IPS DF 4.7 (cell line): ENCODE measurements at regions not wholly inside any gene's neighbourhood (a gene's known extent, or its start where the extent isn't known, plus 50 kb on each side); places are given as distances from the start of the nearest gene placed in this dataset.

Experiments
- DNase-seq: peaks from one replicate; pipeline ENCODE4 v3.0.0-alpha.2; 2013; ENCODE audit warnings: low spot score; ENCODE audit errors: extremely low read depth

DNA sequence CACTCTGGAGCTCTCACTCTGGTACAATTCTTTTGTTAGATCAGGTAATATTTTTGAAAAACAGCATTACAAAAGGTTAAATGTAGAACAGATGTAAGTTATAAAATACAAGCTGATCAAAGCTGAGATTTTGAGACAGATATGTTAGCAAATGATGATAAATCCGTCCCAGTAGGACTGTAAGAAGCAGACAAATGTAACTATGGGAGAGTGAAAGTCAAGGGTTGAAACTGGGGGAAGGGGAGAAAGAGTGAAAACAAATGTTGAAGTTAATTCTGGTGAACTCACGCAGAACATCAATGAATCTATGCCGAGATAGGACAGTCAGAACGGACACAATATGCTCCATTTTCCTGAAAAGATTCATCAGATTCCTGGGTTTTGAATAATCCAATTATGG is 298.9 kb upstream of the IRX5 start:
- DNase-seq, result no peak

DNA sequence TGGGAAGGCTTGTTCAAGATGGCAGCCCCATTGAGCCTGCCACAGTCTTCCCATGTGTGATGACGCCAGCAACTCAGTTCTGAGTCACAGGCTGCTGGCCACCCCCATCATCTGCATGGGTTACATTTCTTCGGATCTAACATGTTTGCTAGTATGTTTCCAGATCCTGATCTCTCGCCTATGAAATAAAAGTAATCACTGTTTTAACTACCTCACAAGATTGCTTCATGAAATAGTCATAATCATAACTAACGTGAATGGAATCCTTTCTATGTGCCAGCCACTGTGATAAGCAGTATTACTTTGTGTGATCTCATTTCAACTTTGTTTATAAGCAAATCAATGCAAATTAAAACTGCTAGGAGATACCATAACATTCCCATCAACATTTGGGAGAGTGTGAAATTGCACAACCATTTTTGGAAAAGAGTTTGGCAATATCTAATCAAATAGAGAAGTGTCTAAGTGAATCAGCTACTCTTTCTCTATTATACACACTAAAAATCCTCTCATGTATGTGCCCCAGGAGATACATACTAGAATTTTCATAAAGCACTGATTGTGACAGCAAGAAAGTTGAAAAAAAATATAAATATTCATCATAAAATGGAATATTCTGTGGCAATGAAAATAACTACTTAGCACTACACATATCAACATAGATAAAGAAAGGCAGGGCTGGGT is 300.2 kb upstream of the IRX5 start:
- DNase-seq, result no peak

DNA sequence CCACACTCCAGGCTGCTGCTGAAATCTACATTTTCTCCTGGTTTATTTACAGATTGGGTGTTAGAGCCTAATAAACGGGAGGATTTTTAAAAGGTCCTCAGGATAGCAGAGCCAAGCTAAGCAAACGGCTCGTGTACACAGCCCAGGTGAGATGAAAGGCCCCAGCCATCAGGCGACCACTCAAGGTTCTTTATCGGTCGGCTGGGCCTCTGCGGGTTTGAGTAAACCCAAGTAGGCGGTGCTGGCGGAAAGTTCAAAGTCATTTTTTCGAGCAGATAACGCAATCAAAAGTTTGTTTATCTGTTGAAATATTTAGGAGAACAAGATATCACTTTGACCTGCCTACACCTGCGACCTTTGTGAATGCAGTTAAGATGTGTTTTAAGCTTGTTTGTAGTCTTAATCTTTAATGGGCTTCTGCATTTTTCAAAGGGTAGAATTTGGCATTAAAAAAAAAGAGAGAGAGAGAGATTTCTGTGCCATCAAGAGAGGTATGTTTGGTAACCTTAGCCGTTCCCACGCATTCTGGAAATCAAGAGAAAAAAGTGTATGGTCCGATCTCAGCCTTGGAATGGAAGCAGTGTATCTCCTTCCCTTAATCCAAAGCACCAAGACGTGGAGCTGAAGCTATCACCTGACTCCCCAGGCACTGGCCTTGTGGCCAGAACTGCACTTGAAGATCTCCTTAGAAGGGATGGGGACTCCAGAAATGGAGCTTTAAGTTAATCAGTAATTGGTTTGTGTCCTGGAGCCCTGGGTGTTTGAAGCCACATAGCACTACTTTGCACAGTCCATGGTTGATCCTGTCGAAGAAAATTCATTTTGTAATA is 301.7 kb upstream of the IRX5 start:
- DNase-seq, result no peak

DNA sequence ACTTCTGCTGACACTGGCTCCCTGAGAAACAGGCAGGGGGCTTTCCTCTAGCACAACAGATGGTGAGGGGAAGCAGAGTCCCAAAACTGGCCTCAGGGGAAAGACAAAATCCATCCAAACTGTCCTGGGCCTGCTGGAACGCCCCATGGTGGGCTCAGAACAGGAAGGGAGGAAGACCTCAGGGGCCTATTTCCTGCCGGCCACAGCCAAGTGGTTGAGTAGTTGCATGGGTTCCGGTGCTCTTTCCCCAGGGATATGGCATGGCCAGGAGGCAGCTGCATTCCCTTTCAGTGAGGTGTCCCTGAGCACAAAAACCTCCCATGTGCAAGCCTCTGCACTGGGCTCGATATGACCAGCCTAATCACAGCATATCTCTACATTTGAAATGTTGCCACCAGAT is 303.0 kb upstream of the IRX5 start:
- no peak for DNase-seq

DNA sequence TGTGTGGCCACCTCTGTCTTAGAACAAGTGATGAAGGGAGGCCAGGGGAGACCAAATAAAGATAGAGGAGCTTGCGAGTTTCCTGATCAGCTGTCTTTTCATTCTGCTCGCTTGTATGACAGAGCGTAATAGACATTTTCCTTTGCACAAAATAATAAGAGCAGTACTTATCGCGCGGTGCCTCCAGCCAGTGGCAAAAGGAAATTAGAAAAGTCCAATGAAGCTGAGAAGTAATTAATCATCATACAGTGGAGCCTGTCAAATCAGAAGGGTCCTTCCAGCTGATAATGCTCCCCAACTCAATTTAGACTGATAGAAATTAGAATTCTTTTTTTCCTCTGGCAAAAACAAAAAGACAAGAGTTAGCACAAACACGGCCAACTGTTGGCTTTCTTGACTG is 307.0 kb upstream of the IRX5 start:
- no peak for DNase-seq

DNA sequence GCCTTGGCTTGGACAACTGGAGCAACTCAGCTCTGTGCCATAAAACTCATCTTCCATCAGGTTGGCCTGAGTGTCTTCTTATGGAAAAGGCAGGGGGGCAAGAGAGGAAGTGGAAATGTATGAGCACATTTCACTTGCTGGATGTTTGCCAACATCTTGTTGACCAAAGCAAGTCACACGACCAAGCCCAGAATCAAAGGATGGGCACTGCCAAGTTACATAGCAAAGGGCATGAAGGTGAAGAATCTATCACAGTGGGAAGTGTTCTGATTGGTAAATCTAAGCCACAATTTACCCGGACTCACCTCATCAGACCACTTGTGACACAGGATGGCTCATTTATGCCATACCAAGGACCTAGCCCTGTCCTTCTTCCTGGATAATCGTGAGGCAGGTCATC is 310.5 kb upstream of the IRX5 start:
- DNase-seq, result no peak

DNA sequence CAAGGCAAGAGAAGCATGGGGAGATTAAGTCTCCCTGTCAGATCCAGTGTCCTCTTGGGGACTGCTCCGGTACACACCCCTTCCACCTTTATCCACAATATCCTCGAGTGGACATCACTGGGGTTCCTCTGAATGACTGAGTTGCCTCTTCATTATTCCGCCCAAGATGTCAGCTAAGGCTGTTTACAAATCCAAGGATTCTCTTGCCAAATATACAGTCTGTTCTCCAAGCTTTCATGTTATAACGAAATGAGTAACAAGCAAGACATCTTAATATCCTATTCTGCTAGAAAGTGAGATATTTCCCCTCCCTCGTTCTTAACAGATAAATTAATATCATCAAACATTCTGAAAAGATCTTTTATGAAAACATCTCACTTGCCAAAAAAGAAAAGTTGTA is 314.1 kb upstream of the IRX5 start:
- no peak for DNase-seq

DNA sequence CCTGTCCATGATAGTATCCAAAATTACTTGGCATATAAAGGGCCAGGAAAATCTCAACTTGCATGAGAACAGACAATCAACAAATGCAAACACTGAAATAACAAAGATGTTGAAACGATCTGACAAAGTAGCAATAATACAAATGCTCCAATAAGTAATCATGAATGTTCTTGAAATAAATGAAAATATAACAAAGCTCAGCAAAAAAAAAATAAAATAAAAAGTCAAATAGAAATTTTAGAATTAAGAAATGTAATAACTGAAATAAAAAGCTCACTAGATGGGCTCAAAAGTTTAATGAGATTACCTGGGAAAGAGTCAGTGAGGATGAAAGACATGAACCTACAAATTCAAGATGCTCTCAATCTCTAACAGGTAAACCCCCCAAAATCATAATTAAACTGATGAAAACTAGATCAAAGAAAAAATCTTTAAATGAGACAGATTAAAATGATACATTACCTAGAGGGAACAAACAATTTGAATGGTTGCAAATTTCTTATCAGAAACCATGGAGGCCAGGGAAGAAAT is 319.0 kb upstream of the IRX3 start:
- no peak for DNase-seq

DNA sequence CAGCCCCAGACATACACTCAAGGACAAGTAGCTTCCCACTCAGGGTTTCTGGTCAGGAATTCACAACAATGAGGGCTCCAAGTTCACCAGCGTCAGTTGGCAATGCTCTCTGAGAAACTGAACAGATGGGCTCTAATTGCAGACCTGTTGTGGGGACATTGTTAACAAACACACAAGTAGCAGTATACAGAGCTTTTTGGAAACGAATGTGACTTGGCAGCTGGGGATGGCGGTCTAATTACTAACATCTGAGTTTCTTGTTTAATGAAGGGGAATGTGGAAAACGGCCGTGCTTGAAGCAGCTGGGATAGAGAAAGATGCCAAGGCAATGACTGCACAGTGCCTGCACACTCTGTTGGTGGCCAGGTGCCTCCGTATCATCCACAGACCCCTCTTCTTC is 316.1 kb upstream of the IRX3 start:
- no peak for DNase-seq

DNA sequence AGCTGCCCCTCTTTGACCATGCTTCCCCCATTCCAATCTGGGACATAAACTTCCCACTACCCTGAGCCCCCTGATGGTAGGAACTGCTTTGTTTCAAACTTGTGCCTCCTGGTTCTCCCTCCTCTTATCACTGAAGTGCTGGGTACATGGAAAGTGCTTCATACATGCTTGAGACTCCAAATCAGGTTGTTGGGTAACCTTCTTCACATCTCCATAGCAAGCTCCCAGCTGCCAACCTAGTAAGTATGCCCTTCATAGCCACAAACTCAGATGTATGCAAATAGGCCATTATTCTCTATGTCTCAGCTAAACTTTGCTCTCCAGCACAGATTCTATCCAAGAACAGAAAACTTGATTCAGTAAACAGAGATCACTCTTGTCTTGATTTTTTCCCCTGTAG is 310.6 kb upstream of the IRX3 start:
- DNase-seq, result no peak

DNA sequence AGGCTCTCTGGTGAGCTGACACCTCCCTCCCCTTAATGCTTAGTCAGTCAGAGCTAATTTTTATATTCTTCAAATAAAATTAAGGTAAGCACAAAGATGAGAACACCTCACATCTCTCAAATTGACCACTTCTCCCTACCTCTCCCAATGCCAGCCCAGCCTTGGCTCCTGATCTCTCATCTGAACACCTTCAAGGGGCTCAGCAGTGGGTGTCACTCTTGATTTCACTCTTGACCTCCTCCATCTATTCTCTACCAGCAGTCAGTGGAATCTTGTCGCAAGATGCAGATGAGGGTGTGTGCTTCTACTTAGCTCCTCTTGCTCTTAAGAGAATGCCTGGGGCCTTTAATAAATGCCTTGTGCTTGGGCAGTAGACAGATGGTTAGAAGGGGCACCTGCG is 309.0 kb upstream of the IRX3 start:
- no peak for DNase-seq

DNA sequence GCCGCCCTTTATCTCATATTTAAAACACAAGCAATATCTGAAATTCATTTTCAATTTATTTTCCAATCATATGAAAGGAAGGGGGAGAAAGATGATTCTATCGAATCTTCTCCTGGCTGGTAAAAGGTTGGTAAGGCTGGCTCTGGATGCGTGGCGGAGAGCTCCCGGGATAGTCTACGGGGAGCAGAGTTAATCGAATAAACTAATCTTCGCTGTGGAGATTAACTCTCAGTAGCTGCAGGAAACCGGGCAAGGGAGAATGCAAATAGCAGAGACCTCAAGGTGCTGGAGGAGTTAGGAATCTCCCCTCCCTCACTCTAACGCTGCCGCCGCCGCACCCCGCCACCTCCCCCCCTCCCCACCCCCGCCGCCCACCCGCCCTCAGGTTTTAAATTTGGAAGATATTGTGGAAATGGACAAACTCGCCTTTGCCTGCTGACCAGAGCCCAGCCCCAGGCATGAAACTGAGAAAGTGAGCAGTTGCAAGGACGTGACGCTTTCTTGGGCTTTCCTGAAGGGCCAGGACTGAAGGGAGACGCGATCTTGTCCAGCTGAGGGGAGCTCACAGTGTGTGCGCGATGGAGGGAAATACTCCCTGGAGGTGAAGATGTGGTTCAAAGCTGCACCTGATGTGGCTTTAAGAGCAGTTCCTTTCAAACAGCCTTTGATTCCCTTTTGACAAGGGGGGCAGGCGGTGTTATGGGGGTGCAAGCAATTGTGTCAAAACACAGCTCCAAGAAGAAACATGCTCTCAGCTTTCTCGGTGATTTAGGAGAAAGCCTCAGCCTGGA is 308.2 kb upstream of the IRX3 start:
- no peak for DNase-seq

DNA sequence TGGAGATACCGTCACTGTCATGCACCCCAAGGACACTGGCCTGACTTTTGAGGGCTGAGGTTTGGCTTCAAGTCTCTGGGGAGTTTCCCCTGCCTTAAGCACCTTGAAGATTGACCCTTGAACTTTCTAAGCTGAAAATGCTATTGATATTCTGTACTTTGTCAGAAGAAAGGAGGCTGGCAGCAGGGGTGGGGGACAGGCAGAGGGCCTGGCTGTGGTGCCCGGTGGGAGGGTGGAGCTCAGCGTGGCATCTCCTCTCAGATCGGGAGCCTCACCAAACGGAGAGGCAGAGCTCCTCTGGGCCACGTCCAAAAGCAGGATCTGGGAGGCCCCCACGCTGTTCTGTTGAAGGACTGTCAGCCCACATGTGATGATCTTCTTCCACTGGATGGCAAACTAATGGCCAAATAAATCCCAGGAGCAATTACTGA is 305.2 kb upstream of the IRX3 start:
- no peak for DNase-seq

DNA sequence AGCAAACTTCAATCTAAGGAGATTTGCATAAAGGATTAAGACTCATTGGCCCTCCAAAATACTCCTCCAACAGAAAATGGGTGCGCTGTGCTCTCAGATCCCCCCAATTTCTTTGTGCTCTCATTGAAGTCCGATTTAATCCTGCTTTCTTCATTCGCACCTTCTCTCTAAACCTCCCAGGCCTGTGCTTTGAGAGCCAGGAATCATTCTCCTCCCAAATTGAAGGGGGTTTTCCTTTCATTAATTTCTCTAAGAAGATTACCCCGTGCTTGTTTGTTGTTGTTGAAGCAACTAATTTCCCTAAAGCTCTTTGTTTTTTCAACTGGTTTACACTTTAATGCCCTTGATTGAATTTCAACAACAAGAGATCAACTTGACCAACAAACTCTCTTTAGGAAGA is 304.2 kb upstream of the IRX3 start:
- no peak for DNase-seq

DNA sequence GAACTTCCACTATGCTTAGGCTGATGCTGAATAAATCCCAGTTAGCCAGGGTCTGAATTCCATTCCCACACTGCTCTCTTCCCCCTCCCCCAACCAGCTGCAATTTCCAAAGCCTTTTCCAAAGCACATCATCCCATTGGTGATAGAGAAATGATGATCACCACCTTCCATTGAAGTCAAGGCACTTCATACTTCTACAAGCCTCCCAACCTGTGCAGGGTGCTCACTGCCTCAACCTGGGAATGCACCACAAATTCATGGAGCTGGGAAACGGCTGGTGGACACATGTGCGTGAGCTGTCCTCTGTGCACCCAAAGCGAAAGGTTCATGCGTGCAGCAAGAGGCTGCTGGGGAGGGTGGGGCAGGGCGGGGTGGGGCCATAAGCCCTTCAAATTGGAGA is 302.7 kb upstream of the IRX3 start:
- no peak for DNase-seq

DNA sequence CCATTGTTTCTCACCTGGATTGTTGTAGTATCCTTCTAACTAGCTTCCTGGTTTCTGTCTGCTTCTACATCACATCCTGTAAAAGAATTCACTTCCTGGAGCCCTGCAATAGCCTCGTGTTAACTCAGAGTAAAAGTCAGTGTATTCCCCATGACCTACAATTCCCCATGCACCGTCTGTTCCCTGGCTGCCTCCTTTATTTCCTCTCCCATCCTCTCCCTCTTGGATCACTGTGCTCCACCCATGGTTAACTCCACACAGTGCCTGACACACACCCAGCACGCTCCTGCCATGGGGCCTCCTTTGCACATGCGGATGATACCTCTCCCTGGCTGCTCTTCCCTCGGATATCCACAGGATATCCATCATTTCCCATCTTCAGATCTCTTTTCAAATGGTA is 301.4 kb upstream of the IRX3 start:
- no peak for DNase-seq

DNA sequence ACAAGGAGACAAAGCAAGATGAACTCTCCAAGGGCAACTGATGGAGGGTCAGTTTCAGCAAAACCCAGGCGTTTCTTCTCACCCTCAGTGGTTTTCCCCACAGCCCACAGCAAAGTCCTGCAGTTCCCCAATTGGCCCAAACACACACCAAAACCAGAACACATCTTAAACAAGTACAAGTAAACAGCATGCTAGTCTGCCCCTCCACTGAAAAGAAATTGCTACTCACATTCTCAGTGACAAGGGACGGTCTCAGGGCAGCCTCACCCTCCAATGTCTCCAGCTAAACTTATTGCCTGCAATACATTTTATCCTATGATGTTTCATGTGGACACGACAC is 300.6 kb upstream of the IRX3 start:
- DNase-seq, result no peak

DNA sequence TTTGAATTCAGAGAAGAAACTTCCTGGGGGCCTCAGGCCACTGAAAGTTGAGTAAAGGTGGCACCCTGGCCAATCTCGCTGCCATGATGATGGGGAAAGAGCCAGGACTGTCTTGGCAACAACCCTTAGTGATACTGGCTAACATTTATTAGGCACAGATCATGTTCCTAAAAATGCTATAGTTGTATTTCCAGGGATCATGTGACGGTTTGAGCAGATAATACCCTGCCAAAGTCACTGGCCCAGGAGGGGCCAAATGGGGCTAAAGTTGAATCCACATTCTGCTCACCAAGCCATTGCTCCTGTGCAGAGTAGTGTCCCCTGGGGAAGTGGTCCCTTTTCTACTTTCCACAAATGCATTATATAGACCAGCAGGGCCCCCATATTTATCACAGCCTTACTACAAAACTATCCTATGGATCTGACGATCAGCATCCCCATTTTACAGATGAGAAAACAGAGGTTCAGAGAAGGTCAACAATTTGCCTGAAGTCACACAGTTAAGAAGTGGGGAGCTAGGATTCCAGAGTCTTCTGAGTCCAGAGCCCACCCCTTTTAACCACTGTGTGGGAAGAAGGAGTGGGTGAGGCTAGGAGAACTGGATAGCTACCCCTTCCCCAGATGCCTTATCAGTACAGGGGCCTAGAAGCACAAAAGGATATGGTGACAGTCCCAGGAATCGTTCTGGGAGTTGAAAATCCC is 300.0 kb upstream of the IRX3 start:
- DNase-seq, result no peak

DNA sequence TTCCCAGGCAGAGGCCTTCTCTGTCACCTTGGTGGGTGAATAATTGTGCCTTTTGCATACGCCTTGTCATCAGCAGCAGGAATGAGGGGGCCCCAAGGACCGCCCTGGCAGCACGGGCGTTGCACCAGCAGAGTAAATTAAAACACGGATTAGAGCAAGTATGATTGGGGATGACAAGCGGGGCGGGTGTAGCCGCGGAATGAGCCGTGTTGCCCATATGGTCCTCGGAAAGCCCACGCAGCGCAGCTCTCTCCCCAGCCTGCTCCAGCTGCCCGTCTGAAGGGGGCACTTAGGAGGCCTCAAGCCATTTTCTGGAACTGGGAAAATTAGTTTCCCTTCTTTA is 299.4 kb upstream of the IRX3 start:
- no peak for DNase-seq

DNA sequence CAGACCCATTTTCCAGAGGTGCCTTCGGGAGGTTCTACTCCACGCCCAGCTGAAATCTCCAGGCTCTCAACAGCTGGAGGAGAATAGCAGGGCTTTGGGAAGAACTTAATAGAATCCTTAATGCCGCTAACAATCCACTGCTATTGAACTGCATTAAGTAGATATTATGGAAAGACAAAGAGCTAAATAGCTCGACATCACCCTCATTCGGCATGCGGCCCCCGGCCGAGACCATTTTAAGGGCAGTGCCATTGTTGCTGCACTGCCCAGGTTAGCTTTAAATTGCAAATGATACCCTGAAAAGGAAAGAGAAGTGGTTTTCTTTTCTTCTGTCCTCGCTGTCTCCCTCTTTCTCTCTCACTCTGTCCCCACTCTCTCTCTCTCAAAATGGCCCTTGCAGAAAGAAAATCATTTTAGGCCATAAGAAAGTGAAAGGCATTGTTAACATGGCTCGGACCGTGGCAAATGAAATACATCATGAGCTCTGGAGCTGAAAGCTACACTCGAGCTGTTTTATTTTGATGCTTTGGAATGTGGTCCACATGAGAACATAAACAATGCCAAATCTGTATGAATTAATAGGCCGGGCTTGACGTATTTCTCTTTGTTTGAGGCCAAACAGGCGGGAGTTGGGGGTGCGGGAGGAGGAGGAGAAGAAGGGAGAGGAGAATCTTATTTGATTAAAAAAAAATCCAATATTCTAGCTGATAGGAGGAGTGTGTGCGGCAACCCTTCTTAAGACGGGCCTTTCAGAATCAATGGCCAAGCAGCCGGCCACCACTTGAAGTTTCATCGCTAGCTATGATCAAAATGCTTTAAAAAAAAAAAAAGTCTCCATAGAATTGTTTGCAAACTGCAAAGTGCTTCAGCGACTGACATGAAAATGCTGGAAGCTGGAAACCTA is 298.8 kb upstream of the IRX3 start:
- DNase-seq, result no peak

DNA sequence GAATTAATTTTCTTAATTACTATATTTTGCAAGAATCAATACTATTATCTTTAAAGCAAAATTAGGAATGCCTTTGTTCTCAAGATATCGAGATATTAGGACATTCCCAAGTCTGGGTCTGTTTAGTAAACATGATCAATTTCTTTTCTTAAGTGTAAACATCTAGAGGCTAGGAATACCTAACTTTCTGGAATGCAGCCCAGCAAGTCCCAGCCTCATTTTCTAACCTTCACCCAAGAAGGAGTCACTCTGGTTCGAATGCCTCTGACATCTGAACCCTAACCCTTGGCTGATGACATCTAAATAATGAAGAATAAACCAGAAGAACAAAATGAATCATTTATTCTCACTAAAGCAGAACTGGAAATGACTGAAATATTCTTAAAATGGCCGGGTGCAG is 297.5 kb upstream of the IRX3 start:
- no peak for DNase-seq
